ENCODE measurements at regions not wholly inside any gene's neighbourhood (a gene's known extent, or its start where the extent isn't known, plus 50 kb on each side); places are given as distances from the start of the nearest gene placed in this dataset.

- no peak for DNase-seq (ENCODE audit: extremely low spot score)
- no peak for TF ChIP-seq CTCF (IDR thresholded peaks at IDR 0.05; ENCODE audit: control extremely low read depth, extremely low read depth, low read depth, missing control alignments)
- ChIA-PET CTCF (no interaction called here), POLR2A (no interaction called here)
Observed at GRCh38 chr1:17919525-17920439, 164.6 kb downstream of the ACTL8 start.

- no peak for DNase-seq (ENCODE audit: extremely low spot score)
- ChIA-PET POLR2A (no interaction called here), CTCF (no interaction called here)
- TF ChIP-seq CTCF (IDR thresholded peaks at IDR 0.05; ENCODE audit: control extremely low read depth, extremely low read depth, low read depth, missing control alignments), result no peak
Observed at GRCh38 chr1:17920881-17921640, 165.9 kb downstream of the ACTL8 start.

GRCh38 chr1:17922833-17923232 is 167.7 kb downstream of the ACTL8 start:
- ChIA-PET CTCF (interaction anchor here (0.7 to 1.6 kb wide), 6 partner anchors 8 to 659 kb away, joined by 3 to 4 read pairs (median 4); no protein-coding TSS in a partner anchor), POLR2A (no interaction called here)
- TF ChIP-seq CTCF (IDR thresholded peaks at IDR 0.05; ENCODE audit: control extremely low read depth, extremely low read depth, low read depth, missing control alignments), result peak; percentile 29
- peak; percentile 44 for DNase-seq (ENCODE audit: extremely low spot score)

GRCh38 chr1:17923666-17924065 is 168.5 kb downstream of the ACTL8 start:
- no peak for TF ChIP-seq CTCF (IDR thresholded peaks at IDR 0.05; ENCODE audit: control extremely low read depth, extremely low read depth, low read depth, missing control alignments)
- ChIA-PET CTCF (interaction anchor here (0.6 to 1.6 kb wide), 6 partner anchors 9 to 658 kb away, joined by 3 to 4 read pairs (median 4); no protein-coding TSS in a partner anchor), POLR2A (no interaction called here)
- no peak for DNase-seq (ENCODE audit: extremely low spot score)

- POLR2A ChIA-PET, result no interaction called here
- CTCF ChIA-PET, result interaction anchor here (0.7 to 1.6 kb wide), 3 partner anchors 18 to 657 kb away, joined by 3 to 4 read pairs (median 3); no protein-coding TSS in a partner anchor
- TF ChIP-seq CTCF (IDR thresholded peaks at IDR 0.05; ENCODE audit: control extremely low read depth, extremely low read depth, low read depth, missing control alignments), result no peak
- DNase-seq (ENCODE audit: extremely low spot score), result no peak
Observed at GRCh38 chr1:17924578-17924977, 169.4 kb downstream of the ACTL8 start.
